ENCODE measurements at regions not wholly inside any gene's neighbourhood (a gene's known extent, or its start where the extent isn't known, plus 50 kb on each side); places are given as distances from the start of the nearest gene placed in this dataset.
"Not testable (repeated sequence)": the region's sequence is repeated elsewhere in the genome, so short reads cannot be mapped to it uniquely, and the experiment has no call there.

DNA sequence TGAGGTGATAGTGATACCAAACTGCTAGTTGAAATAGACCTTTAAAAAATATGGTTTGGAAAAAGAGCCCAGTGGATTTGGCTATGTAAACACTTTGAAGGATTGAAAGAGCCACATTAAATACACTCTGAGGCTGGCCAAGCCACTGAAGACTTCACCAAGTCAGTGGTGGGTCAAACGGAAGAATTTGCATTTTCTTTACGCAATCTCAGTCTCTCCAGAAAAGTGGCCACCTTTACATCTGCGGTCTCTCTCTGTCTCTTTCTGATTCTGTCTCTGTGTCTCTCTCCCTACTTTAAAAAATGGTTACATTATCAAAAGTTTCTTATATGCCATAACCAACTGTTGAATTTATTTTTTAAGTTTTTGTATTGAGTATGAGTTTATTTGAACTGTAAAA is 651.2 kb upstream of the PITX2 start:
- no peak for DNase-seq (ENCODE audit: low read depth)

GRCh38 chr4:111274486-111274885 is 651.6 kb upstream of the PITX2 start:
- no peak for DNase-seq (ENCODE audit: low read depth)

DNA sequence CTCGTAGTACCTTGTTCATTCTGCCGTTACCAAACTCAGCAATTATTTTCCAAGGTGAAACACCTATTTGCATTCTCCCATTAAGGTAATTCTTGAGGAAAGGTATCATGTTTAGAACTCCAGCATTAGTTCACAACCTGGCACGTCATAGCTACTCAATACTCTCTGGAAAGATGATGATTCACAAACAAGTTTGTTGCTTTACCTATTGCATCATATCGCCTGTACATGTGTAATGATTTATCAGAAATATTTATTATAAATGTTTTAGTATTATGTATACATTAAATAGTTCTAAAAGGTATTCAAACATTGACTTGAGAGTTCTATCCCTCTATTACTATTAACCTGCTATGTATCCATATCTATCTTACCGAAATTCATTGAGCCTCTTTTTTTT is 658.3 kb upstream of the PITX2 start:
- no peak for DNase-seq (ENCODE audit: low read depth)

- no peak for DNase-seq (ENCODE audit: low read depth)
Measured at GRCh38 chr4:111282035-111282434, 659.2 kb upstream of the PITX2 start.

- peak; percentile 63 for DNase-seq (ENCODE audit: low read depth)
Measured at GRCh38 chr4:111283066-111283677, 660.3 kb upstream of the PITX2 start.

GRCh38 chr4:111296466-111296865 is 673.6 kb upstream of the PITX2 start:
- no peak for DNase-seq (ENCODE audit: low read depth)

DNA sequence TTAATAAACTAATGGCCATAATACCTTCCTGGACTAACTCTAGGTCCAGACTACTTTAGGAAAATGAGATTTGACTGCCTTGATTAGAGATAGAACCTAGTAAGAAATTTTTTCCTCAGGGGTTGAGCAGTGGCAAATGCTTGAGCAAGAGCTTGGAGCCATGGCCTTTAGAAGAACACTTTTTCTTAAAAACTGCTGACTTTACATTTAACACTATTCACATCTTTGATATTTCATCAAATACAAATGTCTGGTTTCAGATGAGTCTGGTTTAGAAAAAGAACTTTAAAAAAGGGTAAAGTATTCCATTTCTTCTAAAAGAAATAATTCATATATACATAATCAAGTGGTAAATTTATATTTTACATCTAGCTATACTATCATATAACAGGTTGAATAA is 680.9 kb upstream of the PITX2 start:
- no peak for DNase-seq (ENCODE audit: low read depth)

DNA sequence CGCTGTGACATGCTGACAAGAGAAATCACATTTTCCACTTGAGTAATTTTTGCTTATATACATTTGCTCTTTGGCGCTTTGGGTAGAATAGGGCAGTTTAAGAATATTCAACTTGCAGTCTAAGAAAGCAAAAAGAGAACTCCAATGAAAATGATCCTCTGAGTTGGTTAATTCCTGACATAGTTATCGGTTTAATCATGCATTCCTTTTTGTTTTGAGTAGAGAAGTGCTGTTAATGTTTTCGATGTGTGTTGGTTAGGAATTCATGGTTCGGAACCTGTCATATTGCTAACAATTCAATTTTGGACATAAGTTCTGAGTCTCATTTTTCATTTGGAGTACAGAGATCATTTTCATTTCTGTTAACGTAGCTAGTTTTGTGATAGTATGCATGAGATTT is 700.6 kb upstream of the PITX2 start:
- peak; percentile 77 for DNase-seq (ENCODE audit: low read depth)

GRCh38 chr4:111323916-111324315 is 701.0 kb upstream of the PITX2 start:
- DNase-seq (ENCODE audit: low read depth): peak; percentile 47

DNA sequence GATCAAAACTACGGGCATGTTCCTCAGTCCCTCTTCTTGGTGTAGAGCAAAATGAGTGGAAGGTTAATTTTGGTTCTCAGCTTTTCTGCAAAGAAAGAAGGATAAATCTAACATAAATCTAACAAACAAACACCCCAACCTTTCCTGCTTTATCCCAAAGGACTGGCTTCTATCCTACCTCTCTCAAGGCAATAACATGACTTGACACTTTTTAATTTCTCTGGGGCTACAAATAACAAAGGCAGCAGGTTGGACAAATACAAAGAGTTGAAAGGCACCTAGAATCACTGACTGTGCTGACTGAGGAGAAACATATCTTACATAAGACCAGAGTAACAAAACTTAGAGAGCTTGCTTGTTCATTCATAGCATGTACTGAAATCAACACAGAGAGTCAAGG is 703.6 kb upstream of the PITX2 start:
- DNase-seq (ENCODE audit: low read depth): no peak

DNA sequence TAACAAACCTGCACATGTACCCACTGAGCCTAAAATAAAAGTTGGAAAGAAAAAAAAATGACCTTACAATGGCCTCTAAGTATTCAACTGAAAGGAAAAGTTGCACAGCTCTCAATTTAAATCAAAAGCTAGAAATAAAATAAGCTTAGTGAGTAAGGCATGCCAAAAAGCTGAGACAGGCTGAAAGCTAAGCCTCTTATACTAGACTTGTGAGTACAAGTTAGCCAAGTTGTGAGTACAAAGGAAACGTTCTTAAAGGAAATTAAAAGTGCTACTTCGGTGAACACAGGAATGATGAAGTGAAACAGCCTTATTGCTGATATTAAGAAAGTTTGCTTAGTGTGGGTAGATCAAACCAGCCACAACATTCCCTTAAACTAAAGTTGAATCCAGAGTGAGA is 707.9 kb upstream of the PITX2 start:
- DNase-seq (ENCODE audit: low read depth): no peak

GRCh38 chr4:111334361-111334760 is 711.5 kb upstream of the PITX2 start:
- no peak for DNase-seq (ENCODE audit: low read depth)

DNA sequence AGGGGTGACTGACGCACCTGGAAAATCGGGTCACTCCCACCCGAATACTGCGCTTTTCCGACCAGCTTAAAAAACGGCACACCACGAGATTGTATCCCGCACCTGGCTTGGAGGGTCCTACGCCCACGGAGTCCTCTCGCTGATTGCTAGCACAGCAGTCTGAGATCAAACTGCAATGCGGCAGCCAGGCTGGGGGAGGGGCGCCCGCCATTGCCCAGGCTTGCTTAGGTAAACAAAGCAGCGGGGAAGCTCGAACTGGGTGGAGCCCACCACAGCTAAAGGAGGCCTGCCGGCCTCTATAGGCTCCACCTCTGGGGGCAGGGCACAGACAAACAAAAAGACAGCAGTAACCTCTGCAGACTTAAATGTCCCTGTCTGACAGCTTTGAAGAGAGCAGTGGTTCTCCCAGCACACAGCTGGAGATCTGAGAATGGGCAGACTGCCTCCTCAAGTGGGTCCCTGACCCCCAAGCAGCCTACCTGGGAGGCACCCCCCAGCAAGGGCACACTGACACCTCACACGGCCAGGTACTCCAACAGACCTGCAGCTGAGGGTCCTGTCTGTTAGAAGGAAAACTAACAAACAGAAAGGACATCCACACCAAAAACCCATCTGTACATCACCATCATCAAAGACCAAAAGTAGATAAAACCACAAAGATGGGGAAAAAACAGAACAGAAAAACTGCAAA is 714.5 kb upstream of the PITX2 start:
- DNase-seq (ENCODE audit: low read depth): not testable (repeated sequence)

- DNase-seq (ENCODE audit: low read depth): no peak
Measured at GRCh38 chr4:111359602-111360001, 736.7 kb upstream of the PITX2 start.

DNA sequence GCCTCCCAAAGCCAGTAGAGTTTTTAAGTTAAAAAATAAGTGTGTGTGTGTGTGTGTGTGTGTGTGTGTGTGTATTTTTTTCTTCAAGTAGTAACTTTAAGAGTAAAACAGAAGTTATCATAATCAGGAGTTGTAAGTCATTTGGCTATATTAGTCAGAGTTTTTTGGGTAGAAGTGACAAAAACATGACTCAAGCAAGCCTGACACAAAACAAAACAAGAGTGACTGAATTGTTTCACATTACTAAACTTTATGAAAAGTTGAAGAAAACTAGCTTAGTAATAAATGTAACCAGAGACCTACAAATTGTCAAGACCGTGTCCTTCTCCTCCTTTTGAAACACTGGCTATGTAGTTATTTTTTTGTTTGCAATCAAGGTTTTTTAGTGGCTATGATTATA is 738.0 kb upstream of the PITX2 start:
- peak; percentile 17 for DNase-seq (ENCODE audit: low read depth)

DNA sequence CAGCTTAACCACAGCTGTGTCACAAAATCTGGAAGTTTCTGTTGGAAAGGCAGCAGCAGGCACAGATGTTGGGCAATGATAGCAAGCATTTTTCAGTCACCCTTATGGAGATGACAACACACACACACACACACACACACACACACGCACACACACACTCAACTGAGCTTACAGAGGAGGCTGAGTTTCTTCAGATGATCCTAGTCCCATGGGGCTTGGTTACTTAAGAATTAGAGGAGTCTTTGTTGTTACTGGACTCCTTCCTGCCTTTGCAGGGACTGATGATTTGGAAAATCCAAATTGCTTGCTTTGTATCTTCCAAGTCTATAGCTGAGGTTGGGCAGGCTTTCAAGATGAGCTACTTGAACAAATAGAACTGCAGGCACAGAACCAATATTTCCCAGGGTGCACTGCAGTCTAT is 740.1 kb upstream of the PITX2 start:
- DNase-seq (ENCODE audit: low read depth): no peak

DNA sequence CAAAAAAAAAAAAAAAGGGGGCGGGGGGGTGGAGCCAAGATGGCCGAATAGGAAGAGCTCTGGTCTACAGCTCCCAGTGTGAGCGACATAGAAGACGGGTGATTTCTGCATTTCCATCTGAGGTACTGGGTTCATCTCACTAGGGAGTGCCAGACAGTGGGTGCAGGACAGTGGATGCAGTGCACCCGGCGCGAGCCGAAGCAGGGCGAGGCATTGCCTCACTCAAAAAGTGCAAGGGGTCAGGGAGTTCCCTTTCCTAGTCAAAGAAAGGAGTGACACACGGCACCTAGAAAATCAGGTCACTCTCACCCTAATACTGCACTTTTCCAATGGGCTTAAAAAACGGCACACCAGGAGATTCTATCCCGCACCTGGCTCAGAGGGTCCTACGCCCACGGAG is 755.0 kb upstream of the PITX2 start:
- not testable (repeated sequence) for DNase-seq (ENCODE audit: low read depth)

- DNase-seq (ENCODE audit: low read depth): no peak
Measured at GRCh38 chr4:111388561-111388960, 756.7 kb upstream of the FAM241A start.

DNA sequence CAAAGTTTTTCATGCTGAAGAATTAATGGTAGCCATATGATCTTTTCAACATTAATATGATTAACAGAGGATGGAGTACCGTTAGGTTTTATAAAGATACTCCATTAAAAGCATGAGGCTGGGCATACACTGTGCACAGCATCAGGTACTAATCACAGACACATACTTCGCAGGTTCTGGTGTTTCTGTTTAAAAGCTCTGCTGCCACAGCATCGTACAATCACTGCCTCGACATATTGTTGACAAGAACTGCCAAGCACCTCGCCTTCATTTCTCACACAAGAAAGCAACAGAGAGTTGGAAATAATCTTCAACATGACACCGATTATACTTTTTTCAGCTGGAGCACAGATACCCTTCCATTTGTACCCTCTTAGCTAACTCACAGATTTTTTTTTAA is 753.4 kb upstream of the FAM241A start:
- no peak for DNase-seq (ENCODE audit: low read depth)

- no peak for DNase-seq (ENCODE audit: low read depth)
Measured at GRCh38 chr4:111393781-111394180, 751.5 kb upstream of the FAM241A start.

DNA sequence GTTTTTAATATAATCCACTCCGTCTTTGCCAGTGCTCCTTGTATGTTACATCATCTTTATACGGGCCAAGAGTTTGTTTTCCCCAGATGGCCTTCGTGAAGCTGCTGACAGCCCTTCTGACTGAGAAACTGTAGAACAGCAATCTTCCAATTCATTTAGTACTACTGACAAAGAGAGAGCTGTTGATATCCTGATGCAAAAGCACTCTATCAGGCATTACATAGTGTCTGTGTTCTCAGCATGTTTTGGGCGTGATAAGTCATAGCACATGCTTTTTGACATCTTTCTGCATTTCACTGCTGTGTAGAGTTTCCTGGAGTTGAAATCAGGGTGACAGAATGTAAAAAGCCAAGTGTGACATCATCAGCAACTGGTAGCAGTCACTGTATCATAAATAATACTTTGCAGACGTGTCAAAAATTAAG is 746.3 kb upstream of the FAM241A start:
- no peak for DNase-seq (ENCODE audit: low read depth)

GRCh38 chr4:111399623-111400022 is 745.6 kb upstream of the FAM241A start:
- peak; percentile 13 for DNase-seq (ENCODE audit: low read depth)

DNA sequence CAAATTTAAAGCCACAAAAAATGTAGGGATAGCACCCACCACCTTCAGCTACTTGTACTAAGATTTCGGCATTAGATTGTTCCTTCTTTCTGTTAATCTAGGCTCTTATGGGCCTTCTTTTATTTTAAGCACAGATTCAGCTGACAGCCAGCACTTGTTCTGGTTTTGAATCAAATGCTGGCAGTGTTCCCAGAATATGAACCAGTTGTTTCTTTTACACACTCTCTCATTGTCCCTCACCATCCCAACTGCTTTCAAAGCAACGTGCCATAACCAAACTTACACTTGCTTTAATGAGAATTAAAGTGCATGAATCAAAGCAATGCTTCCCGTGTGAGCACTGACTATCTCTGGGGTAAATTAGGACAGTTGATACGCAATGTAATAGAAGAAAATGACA is 744.5 kb upstream of the FAM241A start:
- peak; percentile 37 for DNase-seq (ENCODE audit: low read depth)

GRCh38 chr4:111404673-111405072 is 740.6 kb upstream of the FAM241A start:
- no peak for DNase-seq (ENCODE audit: low read depth)

Data from ELR (cell line).